DMS53 treated with DMSO at 0.1 percent for 48 hours (cell line): ENCODE measurements at regions not wholly inside any gene's neighbourhood (a gene's known extent, or its start where the extent isn't known, plus 50 kb on each side); places are given as distances from the start of the nearest gene placed in this dataset.
"Not testable (repeated sequence)": the region's sequence is repeated elsewhere in the genome, so short reads cannot be mapped to it uniquely, and the experiment has no call there.

Experiments used
- DNase-seq: peaks from one replicate; lab custom pipeline; 2025; ENCODE audit not compliant: unreplicated experiment; lab: John Stamatoyannopoulos, UW

- DNase-seq, result no peak
These were observed 50.1 kb downstream of the GCNT4 start for GRCh38 chr5:75002271-75002670.

GRCh38 chr5:74995926-74996325 is 56.4 kb downstream of the GCNT4 start:
- DNase-seq, result no peak

- DNase-seq, result no peak
These were observed 57.5 kb downstream of the GCNT4 start for GRCh38 chr5:74994826-74995225.

- DNase-seq, result peak; percentile 33
These were observed 58.6 kb downstream of the GCNT4 start for GRCh38 chr5:74993743-74994142.

GRCh38 chr5:74992791-74993190 is 59.6 kb downstream of the GCNT4 start:
- no peak for DNase-seq

GRCh38 chr5:74991522-74991921 is 60.8 kb downstream of the GCNT4 start:
- DNase-seq, result no peak

GRCh38 chr5:74990194-74990593 is 62.2 kb downstream of the GCNT4 start:
- DNase-seq, result no peak

- DNase-seq, result no peak
These were observed 63.9 kb downstream of the GCNT4 start for GRCh38 chr5:74988273-74988983.

GRCh38 chr5:74978345-74978744 is 74.0 kb downstream of the GCNT4 start:
- no peak for DNase-seq

GRCh38 chr5:74977471-74977870 is 74.9 kb downstream of the GCNT4 start:
- DNase-seq, result no peak

- no peak for DNase-seq
These were observed 75.7 kb downstream of the GCNT4 start for GRCh38 chr5:74976651-74977050.

- no peak for DNase-seq
These were observed 76.8 kb downstream of the GCNT4 start for GRCh38 chr5:74975582-74975981.

- no peak for DNase-seq
These were observed 77.8 kb downstream of the GCNT4 start for GRCh38 chr5:74974451-74975091.

GRCh38 chr5:74973694-74974093 is 78.7 kb downstream of the GCNT4 start:
- DNase-seq, result no peak

GRCh38 chr5:74971947-74972460 is 80.4 kb downstream of the GCNT4 start:
- DNase-seq, result no peak

- not testable (repeated sequence) for DNase-seq
These were observed 81.5 kb downstream of the GCNT4 start for GRCh38 chr5:74970891-74971290.

- no peak for DNase-seq
These were observed 82.6 kb downstream of the GCNT4 start for GRCh38 chr5:74969726-74970125.

GRCh38 chr5:74966141-74967026 is 86.0 kb downstream of the GCNT4 start:
- DNase-seq, result no peak

- DNase-seq, result no peak
These were observed 89.0 kb downstream of the GCNT4 start for GRCh38 chr5:74963407-74963806.

- DNase-seq, result no peak
These were observed 91.7 kb upstream of the FAM169A start for GRCh38 chr5:74957906-74958305.

GRCh38 chr5:74957029-74957784 is 91.0 kb upstream of the FAM169A start:
- DNase-seq, result no peak
